NCI-H1694 (cell line): ENCODE measurements at regions not wholly inside any gene's neighbourhood (a gene's known extent, or its start where the extent isn't known, plus 50 kb on each side); places are given as distances from the start of the nearest gene placed in this dataset.
A peak's percentile ranks its signal among the peaks of the same experiment; 100 is the strongest.
"Not testable (repeated sequence)": the region's sequence is repeated elsewhere in the genome, so short reads cannot be mapped to it uniquely, and the experiment has no call there.

Experiments
- DNase-seq: peaks from one replicate; lab custom pipeline; 2025; lab: John Stamatoyannopoulos, UW

DNA sequence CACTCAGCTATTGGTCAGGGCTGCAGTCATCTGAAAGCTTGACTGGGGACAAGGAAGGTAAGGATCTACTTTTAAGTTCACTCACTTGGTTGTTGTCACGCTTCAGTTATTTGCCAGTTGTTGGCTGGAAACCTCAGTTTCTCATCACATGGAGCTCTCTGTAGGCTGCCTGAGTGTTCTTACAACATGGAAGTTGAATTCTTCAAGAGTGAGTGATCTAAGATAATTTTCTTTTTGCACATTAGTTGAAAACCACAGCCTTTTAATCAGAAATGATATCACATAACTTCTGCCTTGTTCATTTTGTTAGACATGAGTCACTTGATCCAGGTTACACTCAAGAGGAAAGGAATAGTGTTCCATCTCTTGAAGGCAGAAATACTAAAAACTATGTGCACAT, 552.7 kb downstream of the RAPGEF2 start:
- no peak for DNase-seq

DNA sequence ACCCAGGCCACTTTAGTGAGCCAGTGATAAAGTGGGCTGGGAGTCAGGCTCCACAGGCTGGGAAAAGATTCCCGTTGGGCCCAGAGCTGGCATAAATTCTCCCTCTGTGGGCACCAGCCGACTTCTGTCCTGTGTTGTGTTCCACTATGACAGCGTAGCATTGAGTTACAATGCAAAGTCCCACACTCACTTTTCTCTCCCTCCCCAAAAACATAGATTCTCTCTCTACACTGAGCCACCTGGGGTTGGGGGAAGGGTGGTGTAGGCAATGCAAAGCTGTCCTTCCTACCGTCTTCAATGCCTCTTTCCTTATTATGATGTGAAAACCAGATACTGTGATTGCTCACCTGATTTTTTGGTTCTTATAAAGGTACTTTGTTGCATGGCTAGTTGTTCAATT, 566.2 kb downstream of the RAPGEF2 start:
- no peak for DNase-seq

DNA sequence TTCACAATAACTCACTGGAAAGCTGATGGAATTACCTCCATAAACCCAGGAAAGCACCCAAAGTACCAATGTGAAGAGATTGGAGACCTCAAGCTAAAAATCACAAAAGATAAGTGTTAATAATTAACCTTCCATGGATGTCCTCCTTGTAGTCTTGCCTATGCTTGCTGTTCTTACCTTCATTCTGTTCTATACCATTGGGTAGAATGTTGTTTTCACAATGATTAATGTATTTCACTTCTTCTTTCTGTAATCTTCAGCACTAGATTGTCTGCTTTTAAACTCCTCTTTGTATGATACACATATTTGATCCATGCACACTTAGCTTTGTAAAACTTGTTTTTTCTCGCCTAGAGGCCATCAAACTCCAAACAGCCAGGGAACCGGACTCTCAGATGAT, 570.3 kb downstream of the RAPGEF2 start:
- DNase-seq: no peak

DNA sequence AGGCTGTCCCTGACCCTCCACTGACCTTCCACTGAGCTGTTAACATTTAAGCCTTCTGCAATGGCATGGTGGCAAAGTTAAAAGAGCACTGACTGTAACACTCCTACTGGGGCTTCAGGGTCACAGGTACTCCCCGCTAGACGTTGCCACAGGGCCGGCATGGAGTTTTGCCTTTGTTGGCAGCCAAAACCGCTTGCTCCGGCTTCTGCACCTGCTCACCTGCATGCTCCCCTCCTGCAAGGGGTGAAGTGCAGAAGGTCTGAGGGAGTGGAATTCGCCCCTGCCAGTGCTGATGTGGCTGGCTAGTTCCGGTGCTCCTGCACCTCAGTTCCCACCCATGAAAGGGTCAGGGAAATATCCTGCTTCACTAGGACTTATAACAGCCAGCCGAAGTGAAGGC, 571.4 kb downstream of the RAPGEF2 start:
- no peak for DNase-seq

DNA sequence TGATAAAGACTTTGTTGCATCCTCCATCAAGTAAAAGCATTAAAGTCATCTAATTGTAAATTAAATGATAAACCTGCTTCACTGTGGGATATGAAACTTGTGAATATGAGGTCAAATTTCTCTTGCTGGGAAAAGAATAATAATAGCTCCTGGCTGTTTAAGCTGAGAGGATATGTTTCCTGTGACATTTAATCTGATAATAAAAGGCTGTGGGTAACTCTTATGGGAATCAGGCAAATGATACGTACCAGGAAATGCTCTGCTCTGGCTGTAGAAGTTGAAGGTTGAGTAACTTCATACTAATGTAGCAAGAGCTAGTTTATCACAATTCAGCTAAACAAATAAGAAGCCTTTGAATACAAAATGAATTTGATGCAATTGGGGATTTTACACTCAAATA, 574.6 kb downstream of the RAPGEF2 start:
- no peak for DNase-seq

DNA sequence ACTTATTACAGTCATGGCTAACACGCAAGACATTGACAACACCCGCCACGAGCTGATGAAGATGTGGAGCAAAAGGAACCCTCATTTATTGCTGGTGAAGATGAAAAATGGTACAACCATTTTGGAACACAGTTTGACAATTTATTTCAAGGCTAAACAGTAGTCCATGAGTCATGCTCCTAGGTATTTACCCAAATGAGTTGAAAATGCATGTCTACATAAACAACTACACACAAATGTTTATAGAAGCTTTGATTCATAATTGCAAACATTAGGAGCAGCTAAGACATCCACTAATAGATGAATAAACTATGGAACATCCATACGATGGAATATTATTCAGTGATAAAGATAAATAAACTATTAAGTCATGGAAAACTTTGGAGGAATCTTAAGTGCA, 580.1 kb downstream of the RAPGEF2 start:
- no peak for DNase-seq

DNA sequence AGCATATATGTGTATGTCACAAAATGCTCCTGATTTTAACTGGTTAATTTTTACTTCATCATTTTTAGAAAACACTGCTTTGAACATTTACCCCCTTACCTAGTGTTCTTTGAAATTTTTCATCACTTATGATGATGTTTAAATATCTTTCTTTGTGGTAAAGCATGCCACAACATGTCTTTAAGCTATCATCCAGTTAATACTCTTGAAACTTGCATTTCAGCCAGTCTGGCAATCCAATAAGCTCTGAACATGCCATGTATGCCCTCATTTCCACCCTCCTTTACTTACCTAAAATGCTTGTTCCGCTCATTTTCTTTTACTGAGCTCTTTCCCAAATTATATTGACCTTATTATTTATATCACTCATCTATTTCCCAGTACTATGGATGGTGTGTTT, 581.2 kb downstream of the RAPGEF2 start:
- no peak for DNase-seq

DNA sequence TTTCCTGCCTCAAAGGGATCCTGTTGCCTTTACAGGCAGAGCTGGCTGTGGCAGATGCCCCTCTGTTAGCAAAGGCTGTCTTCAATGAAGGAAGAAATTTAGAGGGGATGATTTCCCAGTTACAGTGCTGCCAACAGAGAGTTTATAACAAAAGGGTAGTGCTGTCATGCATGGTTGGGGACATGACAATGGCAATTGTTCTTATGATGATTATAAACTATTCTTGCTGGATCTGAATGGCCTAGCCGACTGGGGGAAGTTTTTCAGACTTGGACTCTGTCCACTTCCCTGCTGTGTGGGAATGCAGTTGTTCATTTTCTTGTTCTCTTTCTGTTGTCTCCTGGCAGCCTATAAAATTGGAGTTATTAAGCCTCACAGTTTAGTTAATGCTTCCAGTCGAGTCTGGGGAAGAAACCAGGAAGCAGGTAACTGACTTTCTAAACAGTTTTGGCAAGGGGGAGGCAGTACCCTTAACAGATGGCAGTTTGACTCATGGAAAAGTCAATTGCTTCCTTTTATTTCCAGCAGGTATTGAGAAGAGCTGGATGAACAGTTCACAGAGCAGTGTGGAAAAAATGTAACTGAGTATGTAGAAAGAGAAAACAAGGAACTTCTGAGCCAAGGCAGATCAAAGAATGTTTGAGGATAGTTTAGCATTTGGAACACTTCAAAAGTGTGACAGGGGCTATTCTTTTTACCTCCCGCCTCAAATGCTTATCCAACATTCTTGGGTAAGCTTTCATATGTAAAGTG, 582.6 kb downstream of the RAPGEF2 start:
- DNase-seq: peak; percentile 0

DNA sequence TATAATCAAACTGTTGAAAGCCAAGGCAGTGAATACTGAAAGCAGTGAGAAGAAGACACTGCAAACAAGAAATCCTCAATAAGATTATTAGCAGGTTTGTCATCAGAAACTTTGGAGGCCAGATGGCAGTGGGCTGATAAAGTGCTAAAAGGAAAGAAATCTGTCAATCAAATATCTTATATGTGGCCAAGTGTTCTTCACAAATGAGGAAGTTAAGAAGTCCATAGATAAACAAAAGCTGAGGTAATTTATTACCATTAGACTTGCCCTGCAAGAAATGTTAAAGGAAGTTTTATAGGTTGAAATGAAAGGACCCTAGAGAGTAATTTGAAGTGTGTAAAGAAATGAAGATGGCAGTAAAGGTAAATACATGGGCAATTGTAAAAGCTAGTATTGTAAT, 586.6 kb downstream of the RAPGEF2 start:
- DNase-seq: no peak

DNA sequence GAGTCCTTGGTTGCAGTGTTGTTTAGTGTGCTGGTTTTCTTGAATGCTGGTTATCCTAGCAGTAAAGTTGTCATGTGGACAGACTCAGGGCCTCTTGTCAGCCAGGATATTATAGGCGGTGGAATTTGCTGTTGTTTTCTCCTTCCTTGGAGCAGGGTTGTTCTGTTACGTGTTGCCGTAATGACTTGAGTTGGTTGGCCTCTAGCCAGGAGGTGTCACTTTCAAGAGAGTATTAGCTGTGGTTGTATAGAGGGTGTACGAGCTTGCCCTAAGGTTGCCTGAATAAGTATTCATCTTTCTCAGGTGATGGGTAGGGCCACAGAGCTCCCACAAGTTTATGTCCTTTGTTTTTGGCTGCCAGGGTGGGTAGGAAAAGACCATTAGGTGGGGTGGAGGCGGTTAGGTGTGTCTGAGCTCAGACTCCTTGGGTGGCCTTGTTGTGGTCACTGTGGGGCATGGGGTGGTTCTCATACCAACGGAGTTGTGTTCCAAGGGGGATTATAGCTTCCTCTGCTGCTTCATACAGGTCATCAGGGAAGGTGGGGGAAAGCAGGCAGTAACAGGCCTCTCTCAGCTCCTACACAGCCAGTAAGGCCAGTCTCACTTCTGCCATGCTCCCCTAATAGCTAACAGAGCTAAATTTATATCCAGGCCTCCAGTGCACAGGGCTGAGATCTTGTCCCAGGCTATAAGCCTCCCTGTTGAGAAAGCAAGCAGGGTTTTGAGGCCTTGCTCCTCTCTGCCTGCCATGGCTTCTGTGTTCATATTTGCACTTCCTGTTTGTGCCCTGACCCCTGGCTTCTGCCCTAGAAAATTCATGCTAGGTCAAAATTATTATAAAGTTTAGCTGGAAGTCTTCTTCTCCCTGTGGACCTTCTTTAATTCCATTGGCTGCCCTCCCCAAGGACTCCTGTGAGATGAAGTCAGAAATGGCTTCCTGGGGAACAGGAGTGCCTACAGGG, 594.7 kb downstream of the RAPGEF2 start:
- DNase-seq: no peak

DNA sequence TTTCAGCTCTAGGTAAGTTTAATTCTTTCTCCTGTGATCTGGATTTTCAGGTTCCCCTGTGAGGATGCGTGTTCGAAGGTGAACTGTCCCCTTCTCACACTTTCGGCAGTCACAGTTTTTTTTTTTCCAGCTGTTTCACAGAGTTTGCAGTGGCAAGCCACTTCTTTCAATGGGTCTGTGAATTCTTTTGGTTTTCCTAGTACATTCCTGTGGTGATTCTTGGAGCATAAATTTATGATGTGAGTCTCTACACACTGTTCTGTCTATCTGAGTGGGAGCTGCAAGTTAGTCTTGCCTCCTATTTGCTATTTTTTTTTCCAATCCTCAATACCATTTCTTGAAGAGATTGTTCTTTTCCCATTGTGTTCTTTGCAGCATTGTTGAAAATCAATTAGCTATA, 595.5 kb downstream of the RAPGEF2 start:
- no peak for DNase-seq

DNA sequence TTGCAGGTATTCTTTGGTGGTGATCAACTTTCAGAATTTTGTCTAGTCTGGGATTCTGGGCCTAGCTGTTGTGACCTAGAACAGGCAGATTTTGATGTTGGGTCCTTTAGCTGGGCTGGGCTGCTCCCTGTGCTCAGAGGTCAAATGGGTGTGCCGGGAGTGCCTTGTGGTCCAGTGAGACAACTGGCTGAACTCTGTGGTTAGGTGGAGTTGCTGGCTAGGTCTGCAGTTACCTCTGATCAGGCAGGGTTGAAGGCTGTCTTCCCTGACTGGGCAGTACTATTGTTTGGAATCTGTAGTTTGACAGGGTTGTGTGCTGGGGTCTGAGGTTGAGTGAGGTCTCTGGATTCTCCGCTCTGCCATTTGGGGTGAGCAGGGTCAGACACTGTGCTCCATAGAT, 599.3 kb downstream of the RAPGEF2 start:
- DNase-seq: no peak

DNA sequence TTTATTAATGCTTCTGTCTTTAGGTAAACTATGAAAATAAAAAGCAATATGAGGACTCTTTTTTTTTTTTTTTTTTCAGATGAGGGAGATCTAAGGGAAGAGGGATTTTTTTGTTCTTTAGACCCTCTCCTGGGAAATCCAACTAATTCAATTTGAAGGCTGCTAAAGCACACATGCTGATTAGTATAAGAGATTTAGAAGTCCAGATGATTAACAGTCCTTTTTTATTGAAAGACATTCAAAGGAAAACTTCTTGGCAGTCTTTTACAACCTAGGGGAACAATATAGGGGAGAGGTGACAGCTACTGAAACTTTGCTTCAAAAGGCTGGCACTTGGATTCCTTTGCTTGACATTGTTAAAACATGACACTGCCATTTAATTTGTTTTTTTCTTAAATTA, 602.5 kb downstream of the RAPGEF2 start:
- no peak for DNase-seq

DNA sequence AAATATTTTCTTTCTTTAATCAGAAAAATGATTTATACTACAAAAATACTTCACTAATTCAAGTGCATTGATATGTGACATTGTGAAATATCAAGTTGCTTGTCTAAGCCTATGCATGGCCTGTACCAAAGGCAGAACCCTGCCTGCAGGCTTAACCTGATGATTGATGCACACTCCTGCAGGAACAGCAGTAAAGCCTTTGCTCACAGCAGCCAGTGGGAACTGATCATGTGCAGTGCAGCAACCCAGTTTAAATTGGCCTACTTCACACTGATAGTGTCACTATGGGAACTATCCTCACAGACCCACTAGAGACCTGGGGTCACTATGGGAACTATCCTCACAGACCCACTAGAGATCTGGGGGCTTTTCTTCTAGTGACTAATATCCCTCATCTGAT, 603.8 kb downstream of the RAPGEF2 start:
- no peak for DNase-seq

DNA sequence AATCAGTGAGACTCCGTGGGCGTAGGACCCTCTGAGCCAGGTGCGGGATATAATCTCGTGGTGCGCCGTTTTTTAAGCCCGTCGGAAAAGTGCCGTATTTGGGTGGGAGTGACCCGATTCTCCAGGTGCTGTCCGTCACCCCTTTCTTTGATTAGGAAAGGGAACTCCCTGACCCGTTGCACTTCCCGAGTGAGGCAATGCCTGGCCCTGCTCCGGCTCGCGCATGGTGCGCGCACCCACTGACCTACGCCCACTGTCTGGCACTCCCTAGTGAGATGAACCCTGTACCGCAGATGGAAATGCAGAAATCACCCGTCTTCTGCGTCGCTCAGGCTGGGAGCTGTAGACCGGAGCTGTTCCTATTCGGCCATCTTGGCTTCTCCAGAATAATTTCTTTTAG, 612.3 kb downstream of the RAPGEF2 start:
- DNase-seq: not testable (repeated sequence)

DNA sequence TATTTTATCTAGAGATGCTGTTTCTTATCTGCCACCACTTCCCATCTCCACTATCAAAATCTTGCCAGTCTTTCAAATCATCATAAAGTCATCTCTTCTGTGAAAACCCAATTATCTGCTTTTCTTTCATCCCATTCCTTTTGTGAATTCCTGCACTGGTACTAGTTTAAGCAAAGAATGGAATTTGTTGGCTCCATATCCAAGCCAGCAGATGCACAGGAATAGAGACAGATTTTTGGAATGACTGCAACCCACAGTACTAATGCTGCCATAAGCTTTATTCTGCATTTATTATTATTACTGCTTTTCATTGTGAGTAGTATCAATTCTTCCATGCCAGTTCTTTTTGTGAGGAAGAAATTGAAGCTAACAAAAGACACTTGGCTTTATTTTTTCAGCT, 616.7 kb downstream of the RAPGEF2 start:
- DNase-seq: no peak

DNA sequence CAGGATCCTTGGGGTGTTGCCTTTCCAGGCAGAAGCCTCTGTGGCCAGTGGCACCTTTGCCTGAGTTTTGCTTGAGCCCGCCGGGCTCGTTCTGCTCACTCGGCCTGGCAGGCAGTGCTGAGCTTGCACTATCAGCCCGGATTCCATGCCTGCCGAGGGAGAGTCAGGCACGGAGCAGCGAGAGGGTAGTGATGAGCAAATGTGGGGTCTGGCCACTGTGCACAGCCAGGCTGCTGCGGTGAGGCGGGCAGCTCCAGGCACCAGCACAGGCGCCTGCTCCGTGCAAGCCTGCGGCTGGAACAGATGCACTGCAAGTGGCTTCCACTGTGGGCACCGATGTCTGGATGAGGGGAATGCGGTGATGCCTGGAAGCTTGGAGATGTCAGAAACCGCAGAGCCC, 619.2 kb downstream of the RAPGEF2 start:
- no peak for DNase-seq

DNA sequence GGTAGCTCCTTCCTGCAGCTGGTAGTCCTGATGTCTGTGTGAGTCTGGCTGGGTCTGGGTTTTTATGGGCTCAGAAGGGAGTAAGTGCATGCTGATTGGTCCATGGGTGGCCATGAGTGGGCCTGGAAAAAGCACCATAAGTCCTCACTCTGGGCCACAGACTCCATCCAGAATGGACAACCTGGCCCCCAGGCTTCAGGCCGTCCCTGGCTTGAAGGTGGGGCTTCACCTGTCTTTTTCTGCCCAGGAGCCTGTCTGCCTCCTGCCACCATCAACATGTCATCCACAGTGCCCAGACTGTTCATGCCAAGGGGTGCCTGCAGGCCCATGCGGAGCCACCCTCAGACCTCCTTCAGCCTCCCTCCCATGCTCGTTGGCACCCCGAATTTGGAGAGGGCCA, 620.0 kb downstream of the RAPGEF2 start:
- DNase-seq: no peak

DNA sequence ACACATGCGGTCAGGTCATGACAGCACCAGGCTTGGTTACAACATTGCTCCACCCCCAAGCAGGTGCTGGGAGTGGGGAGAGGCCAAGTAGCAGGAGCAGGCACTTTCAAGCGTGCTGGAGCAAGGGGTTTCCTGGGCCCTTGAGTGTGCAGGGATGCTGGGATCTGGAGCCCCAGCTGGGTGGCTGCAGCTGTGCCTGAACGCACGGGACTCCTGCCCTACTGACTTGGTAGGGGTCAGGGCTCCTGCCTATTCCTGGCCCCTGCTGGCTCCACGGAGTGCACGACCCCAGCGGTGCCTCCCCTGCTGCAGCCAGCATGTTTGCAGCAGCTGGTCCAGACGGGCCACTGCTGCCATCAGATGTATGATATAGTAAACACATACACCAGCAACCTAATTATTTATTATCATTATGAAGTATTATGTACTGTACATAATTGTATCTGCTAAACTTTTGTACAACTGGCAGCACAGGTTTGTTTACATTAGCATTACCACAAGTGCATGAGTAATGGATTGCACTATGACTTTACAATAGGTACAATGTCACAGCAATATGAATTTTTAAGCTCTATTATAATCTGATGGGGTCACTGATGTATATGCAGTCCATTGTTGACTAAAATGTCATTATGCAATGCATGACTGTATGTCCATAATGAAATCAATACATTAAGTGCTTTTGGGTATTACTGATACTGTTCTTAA, 620.6 kb downstream of the RAPGEF2 start:
- no peak for DNase-seq

DNA sequence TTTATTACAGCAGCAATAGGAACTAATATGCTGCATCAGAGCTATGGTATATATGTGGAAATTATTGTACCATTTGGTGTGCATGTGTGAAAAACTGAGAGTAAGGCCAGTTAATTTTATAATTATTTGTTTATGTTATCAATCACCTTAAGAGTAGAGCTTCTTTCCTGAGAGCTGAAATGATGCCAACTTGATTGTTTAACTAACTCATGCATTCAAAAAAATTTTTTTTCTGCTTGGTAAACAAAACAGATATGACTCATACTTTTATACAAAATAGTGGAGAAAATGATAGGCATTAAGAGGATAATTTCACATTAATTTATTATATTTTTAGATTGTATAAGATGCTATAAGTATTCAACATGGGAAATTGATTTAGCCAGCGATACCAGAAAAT, 622.7 kb downstream of the RAPGEF2 start:
- no peak for DNase-seq

DNA sequence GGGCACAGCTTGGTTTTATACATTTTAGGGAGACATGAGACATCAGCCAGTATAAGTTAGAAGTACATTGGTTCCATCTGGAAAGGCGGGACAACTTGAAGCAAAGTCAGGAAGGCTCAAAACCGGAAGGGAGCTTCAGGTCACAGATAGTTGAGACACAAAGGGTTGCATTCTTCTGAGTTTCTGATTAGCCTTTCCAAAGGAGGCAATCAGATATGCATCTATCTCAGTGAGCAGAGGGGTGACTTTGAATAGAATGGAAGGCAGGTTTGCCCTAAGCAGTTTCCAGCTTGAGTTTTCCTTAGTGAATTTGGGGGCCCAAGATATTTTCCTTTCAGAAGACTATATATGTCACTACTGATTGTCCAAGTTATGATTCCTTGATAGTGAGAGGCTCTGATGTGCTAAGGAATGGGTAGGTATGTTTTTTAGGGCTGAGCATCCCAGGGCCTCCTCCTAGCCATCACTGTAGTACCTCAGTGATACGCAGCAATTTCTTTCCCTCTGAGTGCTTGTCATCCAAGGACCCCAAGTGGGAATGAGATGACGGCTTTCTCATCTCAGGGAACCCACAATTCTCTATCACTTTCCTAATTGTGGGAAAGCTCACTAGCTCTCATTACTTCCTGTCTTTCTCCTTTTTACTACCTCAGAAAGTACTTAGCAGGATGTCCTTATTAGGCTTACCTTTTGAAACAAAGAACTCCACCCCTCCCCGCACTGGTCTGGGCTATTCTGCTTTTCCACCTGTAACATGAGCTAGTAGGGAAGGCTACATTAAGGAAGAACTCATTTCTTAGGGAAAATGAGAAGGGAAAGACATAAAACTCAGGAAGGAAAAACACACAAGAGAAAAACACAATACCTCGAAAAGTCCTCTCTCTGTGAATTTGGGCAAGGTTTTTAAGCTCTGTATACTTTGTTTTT, 632.7 kb downstream of the RAPGEF2 start:
- no peak for DNase-seq

DNA sequence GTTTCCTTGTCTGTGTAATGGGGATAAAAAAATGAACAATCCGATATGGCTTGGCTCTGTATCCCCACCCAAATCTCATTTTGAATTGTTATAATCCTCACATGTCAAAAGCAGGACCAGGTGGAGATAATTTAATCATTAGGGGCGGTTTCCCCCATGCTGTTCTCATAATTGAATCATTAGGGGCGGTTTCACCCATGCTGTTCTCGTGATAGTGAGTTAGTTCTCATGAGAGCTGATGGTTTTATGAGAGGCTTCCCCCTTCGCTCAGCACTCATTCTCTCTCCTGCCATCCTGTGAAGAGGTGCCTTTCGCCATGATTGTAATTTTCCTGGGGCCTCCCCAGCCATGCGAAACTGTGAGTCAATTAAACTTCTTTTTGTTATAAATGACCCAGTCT, 633.5 kb downstream of the RAPGEF2 start:
- no peak for DNase-seq
